Hematopoietic multipotent progenitor cell (in vitro differentiated cells): ENCODE measurements at regions not wholly inside any gene's neighbourhood (a gene's known extent, or its start where the extent isn't known, plus 50 kb on each side); places are given as distances from the start of the nearest gene placed in this dataset.

Source experiments
- DNase-seq, 3 donors: peaks; one replicate each; pipeline ENCODE4 v3.0.0-alpha.2; 2011 to 2015; ENCODE audit warnings: low read depth in 2 of 3, low spot score in 2 of 3

DNA sequence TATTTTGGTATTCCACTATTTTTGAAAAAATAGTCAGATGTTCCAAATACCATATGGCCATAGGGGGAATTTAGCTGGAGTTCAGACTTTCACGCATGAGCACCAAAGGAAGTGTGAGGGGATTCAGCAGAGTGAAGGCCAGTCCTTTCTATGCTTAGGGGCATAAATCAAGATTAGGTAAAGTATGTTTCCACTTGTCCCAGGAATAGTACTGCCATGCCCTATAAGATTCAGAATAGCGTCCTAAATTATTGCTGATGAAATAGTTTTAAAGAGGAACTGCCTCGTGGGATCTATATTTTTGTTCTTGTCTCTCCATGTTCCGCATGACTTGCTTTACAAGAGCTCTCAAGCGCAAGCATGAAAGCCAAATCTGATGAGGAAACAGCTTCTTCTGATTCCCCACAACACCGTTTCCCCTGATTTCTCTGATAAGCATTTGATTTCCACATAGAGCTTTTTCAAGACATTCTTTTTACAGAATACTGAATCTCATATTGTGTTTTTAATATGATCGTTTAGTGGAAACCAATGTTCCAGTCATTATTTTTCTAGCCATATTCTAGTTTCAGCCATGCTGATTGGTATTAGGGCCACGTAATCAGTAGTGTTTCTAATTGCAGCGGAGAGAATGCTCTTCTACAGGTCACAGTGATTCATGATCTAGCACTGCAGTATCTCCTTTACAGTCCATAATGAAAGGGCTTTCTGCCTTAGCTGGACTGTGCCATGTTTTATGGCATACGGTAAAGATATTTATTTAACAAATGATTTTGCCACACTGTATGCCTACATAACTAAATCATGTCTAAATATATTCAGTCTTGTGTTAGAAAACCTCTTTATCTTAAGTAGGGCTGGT lies 492.3 kb downstream of the CENPC start:
- no peak for DNase-seq

DNA sequence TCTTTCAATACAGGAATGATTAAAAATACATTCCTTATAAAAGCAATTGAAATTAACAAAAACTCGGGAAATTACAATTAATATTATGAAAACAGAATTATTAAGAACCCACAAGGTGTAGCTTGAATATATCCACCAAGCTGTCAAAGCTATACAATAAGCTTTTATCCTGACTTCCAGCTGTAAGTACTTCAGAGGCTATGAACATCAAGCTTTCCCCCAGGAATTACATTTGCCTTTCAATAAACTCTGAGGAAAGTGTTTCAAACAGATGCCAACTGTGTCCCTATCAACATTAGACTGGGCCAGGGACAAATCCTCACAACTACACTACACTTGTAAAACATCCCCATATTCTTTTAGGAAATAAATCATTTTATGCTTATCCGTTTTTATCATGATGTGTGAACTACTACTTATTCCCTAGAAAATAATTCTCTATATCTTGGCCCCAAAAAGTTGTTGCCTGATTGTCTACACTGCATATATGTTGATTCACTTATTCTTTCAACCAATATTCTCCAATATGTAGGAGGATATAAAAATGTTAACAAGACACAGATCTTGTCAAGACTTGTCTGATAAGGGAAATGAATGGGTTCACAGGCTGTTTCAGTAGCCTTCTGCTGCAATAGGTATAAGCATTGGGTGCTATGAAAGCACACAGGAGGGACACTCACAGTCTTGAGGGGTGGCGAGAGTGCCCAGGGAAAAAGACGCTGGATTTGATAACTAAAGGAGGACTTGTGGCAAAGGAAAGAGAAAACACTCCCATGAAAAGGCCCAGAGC lies 494.1 kb downstream of the CENPC start:
- DNase-seq = no peak

DNA sequence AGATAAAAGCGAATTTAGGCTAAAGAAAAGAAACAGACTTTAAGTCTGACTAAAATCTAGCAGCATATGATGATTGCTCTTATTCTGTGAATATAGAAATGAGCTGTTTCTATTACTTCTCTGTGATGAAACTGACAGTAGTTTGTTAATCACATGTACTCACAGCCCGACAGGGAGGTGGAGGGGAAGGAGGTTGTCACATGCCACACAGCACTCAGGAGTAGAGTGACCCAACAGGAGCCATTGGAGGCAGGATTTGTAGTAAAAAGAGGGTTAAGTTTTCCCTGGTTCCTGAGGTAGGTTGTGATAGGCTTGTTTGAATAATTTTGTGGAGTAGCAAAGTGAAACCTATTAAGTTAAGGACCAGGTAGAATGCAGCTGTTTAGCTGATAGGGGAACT lies 495.9 kb downstream of the CENPC start:
- DNase-seq = no peak

DNA sequence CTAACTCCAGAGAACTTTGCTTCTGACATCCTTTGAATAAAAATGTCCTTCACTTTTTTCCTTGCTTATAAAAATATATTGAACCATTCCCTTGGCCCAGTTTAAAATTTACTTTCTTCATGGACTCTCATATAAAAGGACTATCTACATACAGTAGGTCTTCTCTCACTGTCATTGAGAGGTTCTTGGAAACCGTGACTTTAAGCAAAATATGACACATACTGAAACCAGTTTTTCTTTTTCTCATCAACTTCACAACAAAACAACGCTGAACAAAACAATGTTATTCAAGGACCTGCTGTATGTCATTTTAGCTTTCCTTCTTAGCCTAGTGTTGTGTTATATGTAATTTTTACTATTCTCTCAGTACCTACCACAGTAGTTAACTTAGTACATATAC lies 496.8 kb downstream of the CENPC start:
- no peak for DNase-seq

DNA sequence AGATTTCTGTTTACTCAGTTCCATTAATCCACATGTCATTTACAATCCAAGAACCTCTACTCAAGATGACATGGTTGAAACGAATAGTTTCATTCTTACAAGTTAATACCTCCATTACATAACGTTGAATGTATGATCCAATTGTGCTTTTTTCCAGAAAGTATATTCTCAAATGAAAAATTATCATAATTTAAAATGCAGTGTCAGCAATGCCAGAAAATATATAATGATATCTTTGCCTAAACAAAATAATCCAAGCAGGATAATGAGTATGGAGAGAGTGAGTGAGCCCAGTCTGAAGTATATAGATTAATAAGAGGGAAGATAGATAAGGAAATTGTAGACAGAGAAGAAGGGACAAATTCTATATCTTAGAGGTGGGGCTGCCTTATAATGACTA lies 505.0 kb downstream of the CENPC start:
- DNase-seq = no peak

DNA sequence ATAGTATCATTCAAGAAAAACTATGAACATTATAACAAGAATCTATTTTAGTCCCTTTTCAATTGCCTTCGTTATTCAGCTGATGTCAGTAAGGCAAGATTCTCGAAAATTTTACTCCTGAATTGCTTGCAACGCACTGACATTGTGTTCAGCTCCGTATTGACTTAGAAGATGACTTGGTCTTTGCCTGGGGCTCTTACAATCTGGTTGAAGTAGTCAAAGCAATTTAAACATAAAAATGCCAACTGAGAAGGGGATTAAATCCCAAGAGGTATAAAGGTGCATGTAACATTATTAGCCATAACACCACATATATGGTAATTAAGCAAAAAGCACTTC lies 507.1 kb downstream of the CENPC start:
- no peak for DNase-seq

DNA sequence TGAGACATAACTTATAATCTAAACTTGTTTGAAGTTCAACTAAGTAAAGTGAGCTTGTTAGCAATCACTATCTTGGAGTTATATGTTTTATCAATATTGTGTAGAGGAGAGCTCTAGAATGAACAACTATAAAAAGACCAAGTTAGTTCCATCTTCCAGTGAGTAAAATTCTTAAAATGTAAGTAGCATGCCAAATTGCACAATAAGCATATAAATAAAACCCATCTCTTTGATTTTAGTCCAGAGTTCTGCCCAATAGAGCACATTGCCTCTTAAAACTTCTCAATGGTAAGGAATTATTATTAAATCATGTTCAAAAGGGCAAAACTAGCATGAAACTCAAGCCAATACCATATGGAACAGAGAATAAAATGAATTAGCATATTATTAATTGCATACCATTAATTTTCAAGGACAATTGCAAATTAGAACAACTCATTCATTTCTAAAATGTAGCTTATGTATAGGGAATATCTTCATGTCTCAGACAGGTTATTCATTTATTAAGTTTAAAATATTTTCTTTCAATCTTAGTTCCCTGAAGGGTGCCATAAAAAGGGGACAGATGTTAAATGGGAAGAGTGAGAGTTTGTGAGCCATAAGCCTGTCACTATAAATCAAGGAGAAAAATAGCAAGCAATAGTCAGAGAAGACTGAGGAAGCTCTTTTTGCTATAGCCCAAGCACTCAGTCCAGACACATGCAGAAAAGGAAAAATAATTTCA lies 507.6 kb downstream of the CENPC start:
- no peak for DNase-seq

DNA sequence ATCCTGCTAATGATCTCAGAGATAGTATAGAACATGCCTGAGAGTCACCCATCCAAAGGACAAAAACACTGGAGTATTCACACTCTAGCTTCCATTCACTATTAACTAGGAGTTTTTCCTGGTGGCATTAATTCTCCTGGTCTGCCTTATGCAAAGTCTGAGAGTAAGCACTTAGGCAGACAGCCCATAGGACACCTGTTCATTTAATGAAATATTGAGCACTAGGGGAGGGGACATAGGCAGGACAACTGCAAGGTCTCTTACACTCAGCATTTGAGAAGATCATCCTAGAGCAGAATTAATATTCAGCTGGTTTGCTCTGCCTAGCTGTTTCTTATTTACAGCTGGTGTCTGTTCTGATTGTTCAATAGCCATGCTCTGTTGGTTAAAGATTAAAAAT lies 508.5 kb downstream of the CENPC start:
- DNase-seq = no peak

DNA sequence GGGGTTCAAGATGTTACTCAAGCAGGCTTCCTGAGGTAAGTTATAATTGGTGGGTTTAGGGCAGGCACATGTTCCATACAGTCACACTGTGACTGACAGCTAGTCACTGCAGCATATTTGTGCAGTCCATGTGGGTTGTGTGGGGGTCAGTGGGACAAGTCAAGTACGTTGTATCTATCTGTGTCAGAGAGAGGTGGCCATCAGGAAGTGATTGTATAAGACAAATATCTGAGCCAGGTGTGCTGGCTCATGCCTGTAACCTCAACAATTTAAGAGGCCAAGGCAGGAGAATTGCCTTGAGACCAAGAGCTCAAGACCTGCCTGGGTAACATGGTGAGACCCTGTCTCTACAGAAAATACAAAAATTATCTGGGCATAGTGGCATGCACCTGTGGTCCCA lies 509.3 kb downstream of the CENPC start:
- DNase-seq = no peak

DNA sequence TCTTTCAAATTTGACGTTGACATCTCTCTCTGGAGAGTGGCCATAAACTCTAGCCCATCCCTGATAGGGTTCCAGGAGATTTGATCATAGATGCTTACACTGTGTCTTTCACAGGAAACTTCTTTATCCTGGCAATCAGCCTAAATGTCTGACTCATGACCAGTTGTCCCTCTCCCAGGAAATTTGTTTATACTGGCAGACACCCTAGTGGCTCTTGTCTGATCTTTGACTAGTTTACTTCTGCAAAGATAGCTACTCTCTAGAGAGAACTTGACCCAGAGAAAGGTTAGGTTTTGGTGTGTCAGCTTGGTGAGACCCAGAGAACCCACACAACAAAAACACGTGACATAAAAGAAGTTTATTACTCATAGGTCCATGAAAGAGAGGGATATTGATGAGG lies 509.8 kb downstream of the CENPC start:
- DNase-seq = no peak

DNA sequence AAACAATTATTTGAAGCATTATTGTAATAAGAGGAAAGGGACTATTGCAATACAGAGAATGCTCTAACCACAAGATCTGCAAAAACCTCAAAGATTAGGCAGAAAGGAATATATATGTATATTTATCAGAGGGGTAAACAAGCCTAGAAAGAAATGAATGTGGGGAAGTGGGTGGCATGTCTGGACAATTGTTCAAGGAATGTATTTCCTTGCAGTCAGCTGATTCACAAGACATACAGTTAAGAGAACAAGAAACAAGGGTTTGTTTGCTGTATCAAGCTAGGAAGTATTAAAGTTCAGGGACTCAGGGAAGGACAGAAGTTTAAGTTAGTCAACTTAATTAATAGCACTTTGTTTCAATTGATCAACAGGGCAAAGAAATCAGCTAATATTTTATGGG lies 514.7 kb downstream of the CENPC start:
- DNase-seq = no peak

DNA sequence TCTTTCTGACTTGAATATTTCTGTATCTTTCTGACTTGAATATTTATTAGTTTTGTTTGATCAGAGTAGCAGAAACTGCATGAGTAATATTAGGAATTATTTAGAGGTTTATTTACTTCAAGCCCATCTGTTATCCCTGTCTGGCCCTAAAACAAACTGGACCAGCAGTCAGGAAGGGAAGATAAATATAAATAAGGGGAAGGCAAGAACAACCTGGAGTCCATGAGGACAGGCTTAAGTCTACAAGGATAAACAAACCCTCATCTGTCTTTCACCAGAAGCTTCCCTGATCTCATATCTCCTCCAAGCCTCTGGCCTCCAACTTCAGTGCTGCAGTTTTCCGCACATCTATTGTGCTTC lies 524.9 kb downstream of the CENPC start:
- no peak for DNase-seq

DNA sequence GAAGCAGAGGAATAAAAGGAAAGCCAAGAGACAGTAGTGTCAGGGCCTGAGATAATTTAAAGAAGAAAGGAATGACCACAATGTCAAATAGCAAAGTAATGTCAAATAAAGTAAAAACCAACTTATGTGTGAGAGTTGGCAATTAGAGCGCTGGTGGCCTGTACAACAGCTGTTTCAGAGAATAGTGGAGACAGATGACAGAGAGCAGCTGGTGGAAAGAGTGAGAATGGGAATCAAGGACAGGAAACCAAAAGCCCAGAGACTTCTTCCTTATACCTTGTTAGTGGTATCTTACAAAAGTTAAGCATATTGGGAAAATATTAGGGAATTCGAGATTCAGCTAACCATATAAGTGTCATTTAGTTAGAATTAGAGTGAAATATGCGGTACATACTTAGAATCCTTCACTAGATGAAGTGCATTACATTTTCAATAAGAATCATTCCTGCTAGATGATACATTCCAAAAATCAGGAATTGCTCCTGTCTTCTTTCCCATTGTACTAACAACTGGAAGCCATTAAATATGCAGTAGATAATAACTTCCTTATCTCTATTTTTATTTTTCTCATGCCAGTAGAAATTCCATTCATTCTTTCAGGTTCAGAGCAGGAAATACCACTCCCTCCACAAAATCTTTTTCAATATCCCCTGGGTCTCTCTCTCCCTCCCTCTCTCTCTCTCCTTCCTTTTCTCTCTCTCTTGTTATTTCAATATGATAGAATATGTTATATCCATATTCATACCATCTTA lies 525.4 kb downstream of the CENPC start:
- no peak for DNase-seq

DNA sequence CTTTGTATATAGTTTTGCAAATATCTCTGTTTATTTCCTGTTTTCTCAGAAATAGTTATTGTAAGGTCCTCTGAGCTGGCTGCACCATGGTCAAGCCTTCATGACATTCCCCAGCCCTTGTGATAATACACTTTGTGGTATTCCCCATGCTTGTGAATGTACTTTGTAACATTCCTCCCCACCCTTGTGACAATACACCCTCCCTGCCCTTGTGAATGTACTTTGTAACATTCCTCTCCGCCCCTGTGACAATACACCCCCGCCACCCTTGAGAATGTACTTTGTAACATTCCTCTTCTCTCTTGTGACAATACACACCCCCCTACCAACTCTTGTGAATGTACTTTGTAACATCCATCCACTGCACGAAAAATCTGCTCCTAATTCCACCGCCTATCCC lies 530.7 kb downstream of the CENPC start:
- no peak for DNase-seq

DNA sequence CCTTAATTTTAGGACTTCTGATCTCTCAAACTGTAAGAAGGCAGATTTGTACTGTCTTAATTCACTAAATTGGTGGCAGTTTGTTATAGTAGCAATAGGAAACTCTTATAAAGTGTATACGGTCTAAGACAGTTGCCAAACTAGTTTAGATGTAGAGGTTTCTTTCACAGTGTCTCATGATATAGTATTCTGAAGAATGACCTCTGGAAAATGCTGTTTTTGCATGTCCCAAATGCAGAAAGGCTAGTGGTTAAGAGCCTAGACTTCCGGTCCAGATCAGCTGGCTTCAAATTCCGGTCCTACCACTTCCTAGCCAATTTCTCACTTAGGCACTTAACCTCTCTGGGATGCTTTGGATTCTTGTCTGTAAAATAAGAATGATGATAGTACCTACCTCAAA lies 538.5 kb downstream of the CENPC start:
- no peak for DNase-seq

DNA sequence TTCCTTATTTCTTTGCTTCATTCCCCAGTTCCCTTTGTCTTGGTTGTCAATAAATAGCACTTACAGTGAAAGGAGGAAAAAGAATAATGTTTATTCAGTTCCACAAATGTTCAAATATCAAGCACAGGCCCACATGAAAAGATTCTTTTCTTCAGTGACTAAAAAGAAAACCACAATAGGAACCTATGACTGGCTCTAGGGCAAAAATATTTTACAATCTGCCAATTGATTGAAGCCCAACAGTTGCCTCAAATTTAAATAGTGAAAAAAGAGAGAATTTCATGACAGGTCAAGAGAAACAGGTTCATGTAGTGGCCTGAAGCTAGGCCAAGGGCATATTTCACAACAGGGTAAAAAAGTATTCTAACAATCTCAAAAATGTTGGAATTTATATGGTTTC lies 553.8 kb downstream of the CENPC start:
- DNase-seq = no peak

DNA sequence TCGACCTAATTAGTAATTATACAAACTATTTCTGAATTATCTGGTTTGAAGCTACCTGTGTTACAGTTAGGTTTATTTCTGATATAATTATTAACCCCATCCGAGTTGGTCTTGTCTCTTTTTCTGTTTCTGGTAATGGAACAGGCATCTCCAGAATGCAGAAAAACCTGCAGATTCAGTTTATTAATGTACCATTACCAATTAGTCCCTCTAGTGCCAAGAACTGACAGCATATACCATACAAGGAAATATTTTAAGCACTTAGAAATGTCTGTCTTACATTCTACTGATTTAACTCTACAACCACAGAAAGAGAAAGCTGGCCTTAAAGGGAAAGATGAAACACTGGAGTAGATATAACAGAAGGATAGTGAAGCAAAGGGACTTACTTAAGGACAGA lies 570.6 kb downstream of the CENPC start:
- no peak for DNase-seq

DNA sequence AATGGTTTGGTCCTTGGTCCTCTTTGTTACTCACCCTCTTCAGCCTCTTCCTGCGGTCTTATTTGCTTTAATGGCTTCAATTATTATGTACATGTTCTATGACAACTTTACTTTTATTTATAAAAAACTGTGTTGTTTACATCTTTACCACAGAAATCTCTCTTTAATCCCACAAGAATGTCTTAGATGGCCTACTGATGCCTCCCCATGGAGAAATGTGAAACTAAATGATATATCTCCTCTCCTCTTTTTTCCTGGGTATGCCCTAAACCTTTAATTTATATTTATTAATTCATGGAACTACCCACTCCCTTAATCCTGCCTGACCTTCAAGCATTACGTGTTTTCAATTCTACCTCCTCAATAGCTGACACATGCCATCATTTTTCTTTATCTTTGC lies 573.2 kb downstream of the CENPC start:
- no peak for DNase-seq

DNA sequence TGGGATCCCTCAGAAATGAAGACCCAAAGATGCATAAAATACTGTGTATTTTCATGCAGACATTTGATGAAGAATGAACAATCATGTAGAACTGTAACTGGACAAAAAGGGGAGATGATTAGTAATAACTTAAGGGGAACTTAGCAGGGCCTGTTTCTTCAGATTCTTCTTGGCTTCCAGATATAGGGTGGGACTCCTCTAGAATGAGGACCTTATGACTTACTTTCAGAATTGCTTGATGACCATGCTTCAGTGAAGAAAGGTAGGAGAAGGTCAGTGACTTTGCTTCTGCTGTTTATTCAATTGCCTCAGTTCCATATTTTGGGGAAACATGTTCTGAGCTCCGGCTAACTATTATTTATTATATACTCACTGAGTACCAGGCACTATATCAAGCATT lies 580.8 kb downstream of the CENPC start:
- no peak for DNase-seq

DNA sequence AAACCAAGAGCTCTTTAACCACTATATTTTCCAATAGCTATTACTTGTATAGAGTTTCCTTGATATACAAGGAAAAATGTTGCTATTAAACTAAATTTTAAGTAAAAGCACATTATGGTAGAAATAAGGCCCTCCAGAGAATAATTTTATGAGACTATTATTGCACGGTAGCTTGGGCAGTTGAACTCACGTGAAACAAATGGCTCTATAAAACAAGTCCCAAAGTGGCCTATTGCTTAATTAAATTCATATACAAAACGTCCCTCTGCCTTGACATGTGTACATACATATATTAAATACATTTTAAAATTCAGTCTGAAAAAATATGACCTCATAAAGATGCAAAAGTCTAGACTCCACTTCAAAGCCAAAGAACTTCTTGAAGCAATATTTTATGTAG lies 582.2 kb downstream of the CENPC start:
- no peak for DNase-seq

DNA sequence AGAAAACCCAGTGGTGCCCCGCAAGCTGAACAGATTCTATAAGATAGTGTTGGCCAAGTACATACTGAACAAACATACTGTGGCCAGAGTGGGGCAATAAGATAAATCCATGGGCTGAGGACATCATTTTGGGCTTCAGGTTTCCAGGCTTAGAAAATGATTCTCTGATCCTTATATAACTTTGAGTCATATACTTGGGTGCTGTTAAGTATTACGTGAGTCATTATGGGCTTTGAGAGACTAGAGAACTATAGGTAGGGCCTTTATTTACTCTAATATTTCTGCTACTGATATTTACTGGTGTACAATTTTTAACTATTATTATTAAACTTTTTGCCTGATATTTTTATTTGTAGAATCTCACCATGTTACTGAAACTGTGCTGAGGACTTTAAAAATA lies 586.1 kb downstream of the CENPC start:
- no peak for DNase-seq
